ENCODE measurements at regions not wholly inside any gene's neighbourhood (a gene's known extent, or its start where the extent isn't known, plus 50 kb on each side); places are given as distances from the start of the nearest gene placed in this dataset.

DNA sequence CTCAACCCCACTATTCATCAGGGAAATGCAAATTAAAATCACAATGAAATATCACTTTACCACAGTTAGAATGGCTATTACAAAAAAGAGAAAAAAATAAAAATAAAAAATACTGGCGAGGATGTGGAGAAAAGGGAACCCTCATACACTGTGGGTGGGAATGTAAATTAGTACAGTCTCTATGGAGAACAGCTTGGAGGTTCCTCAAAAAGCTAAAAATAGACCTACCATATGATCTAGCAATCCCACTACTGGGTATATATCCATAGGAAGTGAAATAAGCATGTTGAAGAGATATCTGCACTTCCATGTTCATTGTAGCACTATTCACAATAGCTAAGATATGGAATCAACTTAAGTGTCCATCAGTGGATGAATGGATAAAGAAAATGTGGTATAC is 50.5 kb upstream of the PAGE1 start:
- Histone ChIP-seq H3K79me2 (ENCODE audit: control insufficient read depth, low read length) (no peaks in the 10 kb centered on the region), H3K9me2 (replicated peaks; ENCODE audit: control insufficient read depth, low read length) (no peaks in the 10 kb centered on the region), H3K27me3 (ENCODE audit: control insufficient read depth, low read length) (no peaks in the 10 kb centered on the region), H3K9me3 (ENCODE audit: control insufficient read depth, insufficient read depth, low read length) (no peaks in the 10 kb centered on the region), H4K20me1 (ENCODE audit: control insufficient read depth, insufficient read depth, low read depth, low read length) (no peaks in the 10 kb centered on the region), H3K4me1 (ENCODE audit: control insufficient read depth, low read length) (no peaks in the 10 kb centered on the region), H3F3A (ENCODE audit: control insufficient read depth, insufficient read depth) (no peaks in the 10 kb centered on the region), H3K4me3 (ENCODE audit: low read length) (no peak overlapping the region), H3K27ac (ENCODE audit: low read depth, low read length) (no peak overlapping the region), H3K4me2 (ENCODE audit: low read length) (no peak overlapping the region), H3K36me3 (ENCODE audit: control insufficient read depth, low read length) (no peaks in the 10 kb centered on the region)
- TF ChIP-seq, protein P1, sequence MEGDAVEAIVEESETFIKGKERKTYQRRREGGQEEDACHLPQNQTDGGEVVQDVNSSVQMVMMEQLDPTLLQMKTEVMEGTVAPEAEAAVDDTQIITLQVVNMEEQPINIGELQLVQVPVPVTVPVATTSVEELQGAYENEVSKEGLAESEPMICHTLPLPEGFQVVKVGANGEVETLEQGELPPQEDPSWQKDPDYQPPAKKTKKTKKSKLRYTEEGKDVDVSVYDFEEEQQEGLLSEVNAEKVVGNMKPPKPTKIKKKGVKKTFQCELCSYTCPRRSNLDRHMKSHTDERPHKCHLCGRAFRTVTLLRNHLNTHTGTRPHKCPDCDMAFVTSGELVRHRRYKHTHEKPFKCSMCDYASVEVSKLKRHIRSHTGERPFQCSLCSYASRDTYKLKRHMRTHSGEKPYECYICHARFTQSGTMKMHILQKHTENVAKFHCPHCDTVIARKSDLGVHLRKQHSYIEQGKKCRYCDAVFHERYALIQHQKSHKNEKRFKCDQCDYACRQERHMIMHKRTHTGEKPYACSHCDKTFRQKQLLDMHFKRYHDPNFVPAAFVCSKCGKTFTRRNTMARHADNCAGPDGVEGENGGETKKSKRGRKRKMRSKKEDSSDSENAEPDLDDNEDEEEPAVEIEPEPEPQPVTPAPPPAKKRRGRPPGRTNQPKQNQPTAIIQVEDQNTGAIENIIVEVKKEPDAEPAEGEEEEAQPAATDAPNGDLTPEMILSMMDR (IDR thresholded peaks at IDR 0.05; ENCODE audit: low read depth, low read length, poor library complexity, severe bottlenecking): no peak

All from DOHH2 (cell line).